Neural cell (in vitro differentiated cells): ENCODE measurements at regions not wholly inside any gene's neighbourhood (a gene's known extent, or its start where the extent isn't known, plus 50 kb on each side); places are given as distances from the start of the nearest gene placed in this dataset.

Source experiments
- EZH2 ChIP-seq: fragments of 200-600, 300-800 bp; shearing (Covaris generic), sonication (generic); IDR thresholded peaks from 2 replicates; pipeline ENCODE4 v1.6.1; 2014; ENCODE audit warnings: antibody characterized with exemption, low read length, borderline replicate concordance, mild to moderate bottlenecking; ENCODE audit not compliant: insufficient read depth, poor library complexity, severe bottlenecking
- POLR2AphosphoS5 ChIP-seq: IDR thresholded peaks from 2 replicates; pipeline ENCODE4 v1.6.1; 2012
- RAD21 ChIP-seq: fragments of 450-650 bp; conservative IDR thresholded peaks from 2 replicates; pipeline ENCODE4 v1.6.1; 2014; ENCODE audit warnings: antibody characterized with exemption, mild to moderate bottlenecking, moderate library complexity
- REST ChIP-seq: IDR thresholded peaks from 2 replicates; pipeline ENCODE4 v1.6.1; 2012; ENCODE audit warnings: borderline replicate concordance
- TF ChIP-seq, protein P1 (sequence below): fragments of 450-650 bp; IDR thresholded peaks from 2 replicates; pipeline ENCODE4 v1.5.1; 2014; ENCODE audit warnings: antibody characterized with exemption, mild to moderate bottlenecking, moderate library complexity; ENCODE audit not compliant: poor library complexity, severe bottlenecking

- TF ChIP-seq, protein P1, sequence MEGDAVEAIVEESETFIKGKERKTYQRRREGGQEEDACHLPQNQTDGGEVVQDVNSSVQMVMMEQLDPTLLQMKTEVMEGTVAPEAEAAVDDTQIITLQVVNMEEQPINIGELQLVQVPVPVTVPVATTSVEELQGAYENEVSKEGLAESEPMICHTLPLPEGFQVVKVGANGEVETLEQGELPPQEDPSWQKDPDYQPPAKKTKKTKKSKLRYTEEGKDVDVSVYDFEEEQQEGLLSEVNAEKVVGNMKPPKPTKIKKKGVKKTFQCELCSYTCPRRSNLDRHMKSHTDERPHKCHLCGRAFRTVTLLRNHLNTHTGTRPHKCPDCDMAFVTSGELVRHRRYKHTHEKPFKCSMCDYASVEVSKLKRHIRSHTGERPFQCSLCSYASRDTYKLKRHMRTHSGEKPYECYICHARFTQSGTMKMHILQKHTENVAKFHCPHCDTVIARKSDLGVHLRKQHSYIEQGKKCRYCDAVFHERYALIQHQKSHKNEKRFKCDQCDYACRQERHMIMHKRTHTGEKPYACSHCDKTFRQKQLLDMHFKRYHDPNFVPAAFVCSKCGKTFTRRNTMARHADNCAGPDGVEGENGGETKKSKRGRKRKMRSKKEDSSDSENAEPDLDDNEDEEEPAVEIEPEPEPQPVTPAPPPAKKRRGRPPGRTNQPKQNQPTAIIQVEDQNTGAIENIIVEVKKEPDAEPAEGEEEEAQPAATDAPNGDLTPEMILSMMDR = no peak
- TF ChIP-seq REST (no peak), EZH2 (no peak), POLR2AphosphoS5 (no peak), RAD21 (no peak)
These were observed 88.2 kb upstream of the ABI3BP start for GRCh38 chr3:101081446-101081845.
